Neural cell (in vitro differentiated cells): ENCODE measurements at regions not wholly inside any gene's neighbourhood (a gene's known extent, or its start where the extent isn't known, plus 50 kb on each side); places are given as distances from the start of the nearest gene placed in this dataset.

ENCODE experiments used
- H2AFZ ChIP-seq: fragments of 200-600, 300-800 bp; sonication (generic), shearing (Covaris generic); 2 replicates; pipeline ENCODE4 v1.6.0; 2014; ENCODE audit warnings: low read depth, mild to moderate bottlenecking, antibody characterized with exemption, low read length, moderate library complexity
- H3F3A ChIP-seq: fragments of 200-600 bp; shearing (Covaris generic); 2 replicates; pipeline ENCODE4 v1.6.1; 2016; ENCODE audit warnings: mild to moderate bottlenecking, moderate library complexity, mixed read lengths, antibody characterized with exemption, low read length; ENCODE audit not compliant: insufficient read depth, poor library complexity, severe bottlenecking
- H3K27ac ChIP-seq: fragments of 200-600, 300-800 bp; sonication (generic), shearing (Covaris generic); 2 replicates; pipeline ENCODE4 v1.5.1; 2014; ENCODE audit warnings: mild to moderate bottlenecking, low read length, moderate library complexity
- H3K27me3 ChIP-seq: fragments of 300-800, 200-600 bp; sonication (generic), shearing (Covaris generic); 2 replicates; pipeline ENCODE4 v1.6.0; 2014; ENCODE audit warnings: mild to moderate bottlenecking, low read depth, low read length, moderate library complexity; ENCODE audit not compliant: insufficient read depth
- H3K36me3 ChIP-seq: fragments of 300-800, 200-600 bp; sonication (generic), shearing (Covaris generic); 2 replicates; pipeline ENCODE4 v1.5.1; 2014; ENCODE audit warnings: mild to moderate bottlenecking, antibody characterized with exemption, low read length, moderate library complexity; ENCODE audit not compliant: insufficient read depth
- H3K4me2 ChIP-seq: fragments of 300-800, 200-600 bp; sonication (generic), shearing (Covaris generic); 2 replicates; pipeline ENCODE4 v1.6.0; 2014; ENCODE audit warnings: mild to moderate bottlenecking, low read length
- H3K4me3 ChIP-seq: fragments of 300-800, 200-600 bp; sonication (generic), shearing (Covaris generic); 2 replicates; pipeline ENCODE4 v1.5.1; 2014; ENCODE audit warnings: mild to moderate bottlenecking, low read length, moderate library complexity
- H3K79me2 ChIP-seq: fragments of 200-600 bp; shearing (Covaris generic); replicated peaks from 2 replicates; pipeline ENCODE4 v1.6.0; 2014; ENCODE audit warnings: mild to moderate bottlenecking, low read length, moderate library complexity; ENCODE audit not compliant: insufficient read depth
- H3K9ac ChIP-seq: fragments of 300-800, 200-600 bp; sonication (generic), shearing (Covaris generic); 2 replicates; pipeline ENCODE4 v1.6.1; 2016; ENCODE audit warnings: mild to moderate bottlenecking, low read length, mixed read lengths
- H3K9me2 ChIP-seq: fragments of 200-600 bp; shearing (Covaris generic); 2 replicates; pipeline ENCODE4 v1.6.1; 2016; ENCODE audit warnings: mild to moderate bottlenecking, low read length, mixed read lengths; ENCODE audit not compliant: insufficient read depth
- H3K9me3 ChIP-seq: fragments of 200-600, 300-800 bp; sonication (generic), shearing (Covaris generic); 2 replicates; pipeline ENCODE4 v1.6.1; 2016; ENCODE audit warnings: mild to moderate bottlenecking, mixed run types, low read length, moderate library complexity, mixed read lengths
- H4K20me1 ChIP-seq: fragments of 200-600 bp; shearing (Covaris generic); 2 replicates; pipeline ENCODE4 v1.6.1; 2016; ENCODE audit warnings: mild to moderate bottlenecking, mixed run types; ENCODE audit not compliant: insufficient read depth
- CTCF ChIP-seq: fragments of 450-650 bp; IDR thresholded peaks from 2 replicates; pipeline ENCODE4 v1.5.1; 2014; ENCODE audit warnings: antibody characterized with exemption, mild to moderate bottlenecking, moderate library complexity; ENCODE audit not compliant: poor library complexity, severe bottlenecking
- EP300 ChIP-seq: fragments of 450-650 bp; conservative IDR thresholded peaks from 2 replicates; pipeline ENCODE4 v1.6.1; 2014; ENCODE audit warnings: antibody characterized with exemption, mild to moderate bottlenecking, moderate library complexity; ENCODE audit not compliant: poor library complexity, severe bottlenecking
- EZH2 ChIP-seq: fragments of 200-600, 300-800 bp; shearing (Covaris generic), sonication (generic); IDR thresholded peaks from 2 replicates; pipeline ENCODE4 v1.6.1; 2014; ENCODE audit warnings: antibody characterized with exemption, low read length, borderline replicate concordance, mild to moderate bottlenecking; ENCODE audit not compliant: insufficient read depth, poor library complexity, severe bottlenecking
- MXI1 ChIP-seq: fragments of 450-650 bp; conservative IDR thresholded peaks from 2 replicates; pipeline ENCODE4 v1.6.1; 2014; ENCODE audit warnings: antibody characterized with exemption, mild to moderate bottlenecking; ENCODE audit not compliant: poor library complexity, severe bottlenecking
- POLR2AphosphoS5 ChIP-seq: IDR thresholded peaks from 2 replicates; pipeline ENCODE4 v1.6.1; 2012
- RAD21 ChIP-seq: fragments of 450-650 bp; conservative IDR thresholded peaks from 2 replicates; pipeline ENCODE4 v1.6.1; 2014; ENCODE audit warnings: antibody characterized with exemption, mild to moderate bottlenecking, moderate library complexity
- REST ChIP-seq: IDR thresholded peaks from 2 replicates; pipeline ENCODE4 v1.6.1; 2012; ENCODE audit warnings: borderline replicate concordance
- SMC3 ChIP-seq: fragments of 450-650 bp; conservative IDR thresholded peaks from 2 replicates; pipeline ENCODE4 v1.6.1; 2014; ENCODE audit warnings: antibody characterized with exemption, mild to moderate bottlenecking, moderate library complexity; ENCODE audit not compliant: poor library complexity
- TAF1 ChIP-seq: IDR thresholded peaks from 2 replicates; pipeline ENCODE4 v1.6.1; 2012; ENCODE audit warnings: low read depth

- Histone ChIP-seq H3K9me2 (no peaks in the 10 kb centered on the region), H3K9ac (no peak overlapping the region), H4K20me1 (no peaks in the 10 kb centered on the region), H3K9me3 (no peaks in the 10 kb centered on the region), H2AFZ (no peak overlapping the region), H3K79me2 (no peaks in the 10 kb centered on the region), H3K27ac (no peak overlapping the region), H3K27me3 (no peaks in the 10 kb centered on the region), H3K4me3 (no peak overlapping the region), H3K36me3 (no peaks in the 10 kb centered on the region), H3F3A (no peaks in the 10 kb centered on the region), H3K4me2 (no peak overlapping the region)
- TF ChIP-seq REST: no peak
- TF ChIP-seq MXI1: no peak
- TF ChIP-seq SMC3: no peak
- no peak for TF ChIP-seq EZH2
- TF ChIP-seq EP300: no peak
- TF ChIP-seq TAF1: no peak
- TF ChIP-seq CTCF: no peak
- no peak for TF ChIP-seq POLR2AphosphoS5
- no peak for TF ChIP-seq RAD21
These were observed 222.2 kb upstream of the MEIS1 start for GRCh38 chr2:66212749-66213148.

GRCh38 chr2:66202586-66202985 is 232.3 kb upstream of the MEIS1 start:
- no peaks in the 10 kb centered on the region for H3K9me3 ChIP-seq
- no peaks in the 10 kb centered on the region for H3K27me3 ChIP-seq
- H4K20me1 ChIP-seq: no peaks in the 10 kb centered on the region
- H3K36me3 ChIP-seq: no peaks in the 10 kb centered on the region
- no peaks in the 10 kb centered on the region for H3F3A ChIP-seq
- no peaks in the 10 kb centered on the region for H3K9me2 ChIP-seq
- H3K79me2 ChIP-seq: no peaks in the 10 kb centered on the region
- H2AFZ ChIP-seq: no peak overlapping the region
- TF ChIP-seq REST: no peak
- no peak for TF ChIP-seq TAF1
- no peak overlapping the region for H3K4me3 ChIP-seq
- no peak overlapping the region for H3K9ac ChIP-seq
- no peak overlapping the region for H3K4me2 ChIP-seq
- H3K27ac ChIP-seq: no peak overlapping the region
